Right lobe of liver (tissue), 4 donors: ENCODE measurements at regions not wholly inside any gene's neighbourhood (a gene's known extent, or its start where the extent isn't known, plus 50 kb on each side); places are given as distances from the start of the nearest gene placed in this dataset.

Experiments used
- POLR2A ChIP-seq: fragments of 450-650 bp; IDR thresholded peaks from one replicate; pipeline ENCODE4 v1.6.1; 2017; ENCODE audit warnings: antibody characterized with exemption, mild to moderate bottlenecking
- TF ChIP-seq, protein P1 (sequence below), 4 donors: fragments of 200-600 bp in 3 of 4; fragments of 450-650 bp in 1 of 4; IDR thresholded peaks; one replicate each; pipeline versions ENCODE4 v1.5.1 to v1.8.0; 2016 to 2022; ENCODE audit warnings: antibody characterized with exemption in 4 of 4, mild to moderate bottlenecking in 2 of 4
- donor health status: DM: no; HTN: no; CAD: no.
- donor health status: DM: no; HTN: no; CAD: no.
- donor health status: DM: no; HTN: yes; CAD: no.

DNA sequence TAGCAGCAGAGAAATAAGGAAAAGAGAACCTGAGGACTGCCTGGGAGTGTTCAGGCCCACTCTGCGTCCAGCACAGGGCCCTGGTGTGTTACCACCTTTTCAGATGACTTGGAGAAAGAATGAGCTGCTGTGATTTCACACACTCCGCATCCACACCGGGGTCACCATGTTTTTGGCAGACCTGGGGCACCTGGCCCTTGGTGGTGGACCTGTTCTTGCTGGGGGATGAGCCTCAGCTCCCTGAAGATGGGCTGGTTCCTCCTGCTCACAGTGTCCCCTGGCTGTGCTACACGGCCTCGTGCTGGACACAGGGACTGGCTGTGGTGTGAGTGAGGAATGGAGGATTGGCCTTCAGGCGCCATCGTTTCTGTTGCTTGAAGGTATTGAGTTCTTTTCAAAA lies 1381.4 kb downstream of the TBC1D22A start:
- TF ChIP-seq, protein P1, sequence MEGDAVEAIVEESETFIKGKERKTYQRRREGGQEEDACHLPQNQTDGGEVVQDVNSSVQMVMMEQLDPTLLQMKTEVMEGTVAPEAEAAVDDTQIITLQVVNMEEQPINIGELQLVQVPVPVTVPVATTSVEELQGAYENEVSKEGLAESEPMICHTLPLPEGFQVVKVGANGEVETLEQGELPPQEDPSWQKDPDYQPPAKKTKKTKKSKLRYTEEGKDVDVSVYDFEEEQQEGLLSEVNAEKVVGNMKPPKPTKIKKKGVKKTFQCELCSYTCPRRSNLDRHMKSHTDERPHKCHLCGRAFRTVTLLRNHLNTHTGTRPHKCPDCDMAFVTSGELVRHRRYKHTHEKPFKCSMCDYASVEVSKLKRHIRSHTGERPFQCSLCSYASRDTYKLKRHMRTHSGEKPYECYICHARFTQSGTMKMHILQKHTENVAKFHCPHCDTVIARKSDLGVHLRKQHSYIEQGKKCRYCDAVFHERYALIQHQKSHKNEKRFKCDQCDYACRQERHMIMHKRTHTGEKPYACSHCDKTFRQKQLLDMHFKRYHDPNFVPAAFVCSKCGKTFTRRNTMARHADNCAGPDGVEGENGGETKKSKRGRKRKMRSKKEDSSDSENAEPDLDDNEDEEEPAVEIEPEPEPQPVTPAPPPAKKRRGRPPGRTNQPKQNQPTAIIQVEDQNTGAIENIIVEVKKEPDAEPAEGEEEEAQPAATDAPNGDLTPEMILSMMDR (IDR thresholded peaks at IDR 0.05) = no peak
- no peak for TF ChIP-seq POLR2A
